Stimulated activated CD8-positive, alpha-beta memory T cell treated with anti-CD3 and anti-CD28 coated beads, Interleukin-2, amount 100 ng/mL, for 48 hours (primary cell): ENCODE measurements at regions not wholly inside any gene's neighbourhood (a gene's known extent, or its start where the extent isn't known, plus 50 kb on each side); places are given as distances from the start of the nearest gene placed in this dataset.

Experiments
- DNase-seq, 2 donors: peaks; one replicate each; pipeline ENCODE4 v3.0.0-alpha.2; 2020; ENCODE audit warnings: low read depth in 2 of 2

DNA sequence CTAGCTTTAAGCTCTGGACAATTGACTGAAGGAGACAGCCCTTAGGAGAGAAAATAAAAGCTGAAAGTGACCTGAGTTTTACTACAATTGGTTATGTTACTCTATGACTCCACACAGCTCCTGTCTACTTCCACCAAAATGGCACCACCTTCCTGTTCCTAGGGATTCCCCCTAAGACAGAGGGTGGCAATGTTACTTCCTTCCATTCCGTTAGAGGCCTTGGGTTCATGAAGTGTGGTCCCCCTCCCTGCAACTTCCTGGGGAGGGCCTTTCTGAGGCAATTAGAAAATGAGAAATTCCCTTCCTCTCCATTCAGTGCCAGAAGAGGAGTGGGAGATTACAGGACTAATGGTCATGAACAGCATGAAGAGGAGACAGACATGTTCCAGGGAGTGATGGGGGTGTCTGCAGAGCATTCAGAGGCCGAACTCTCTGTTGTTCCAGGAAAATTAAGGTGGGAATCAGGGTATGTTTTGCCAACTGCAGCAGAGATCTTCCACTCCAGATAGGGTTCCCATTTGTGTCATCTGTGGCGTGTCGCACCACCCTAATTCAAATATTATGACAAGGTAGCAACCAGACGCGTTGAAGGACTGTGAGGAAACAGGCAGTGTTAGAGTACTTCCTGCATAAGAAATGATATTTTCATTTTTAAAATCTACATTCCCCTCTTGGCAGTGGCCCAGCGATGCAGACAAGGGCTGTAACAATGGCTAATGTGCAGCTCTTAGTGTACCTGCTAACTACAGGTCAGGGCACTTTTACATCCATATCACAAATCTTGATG lies 53.1 kb upstream of the TRIM67 start:
- no peak for DNase-seq

DNA sequence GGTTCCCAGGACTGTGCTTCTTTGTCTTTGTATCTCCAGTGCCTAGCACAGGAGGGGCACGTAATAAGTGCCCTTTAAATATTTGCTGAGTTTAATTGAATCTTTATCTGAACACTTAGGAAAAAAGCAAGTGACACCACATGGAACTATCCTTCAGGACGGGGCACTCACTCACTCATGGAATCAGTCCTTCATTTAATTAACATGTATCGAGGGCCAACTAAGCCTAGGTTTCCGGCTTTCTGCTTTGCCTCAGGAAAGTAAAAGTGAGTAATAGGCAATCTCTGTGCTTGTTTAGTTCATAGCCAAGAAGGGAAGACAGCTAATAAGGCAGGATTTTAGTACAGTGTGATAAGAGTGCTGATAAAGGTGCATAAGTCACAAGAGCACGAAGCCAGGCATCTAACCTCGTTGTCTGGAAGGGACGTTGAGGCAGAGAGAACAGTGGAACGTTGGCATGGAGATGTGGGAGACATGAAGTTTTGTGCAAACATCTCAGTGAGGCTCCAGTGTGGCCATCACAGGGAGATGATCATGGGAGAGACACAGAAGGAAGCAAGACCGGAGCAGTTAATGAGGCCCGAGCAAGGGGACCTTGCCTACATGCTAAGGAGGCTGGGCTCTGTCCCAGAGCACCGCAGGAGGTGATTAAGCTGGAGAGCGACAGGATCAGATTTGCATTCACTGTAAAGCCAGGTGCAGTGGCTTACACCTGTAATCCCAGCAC lies 54.1 kb upstream of the TRIM67 start:
- no peak for DNase-seq

DNA sequence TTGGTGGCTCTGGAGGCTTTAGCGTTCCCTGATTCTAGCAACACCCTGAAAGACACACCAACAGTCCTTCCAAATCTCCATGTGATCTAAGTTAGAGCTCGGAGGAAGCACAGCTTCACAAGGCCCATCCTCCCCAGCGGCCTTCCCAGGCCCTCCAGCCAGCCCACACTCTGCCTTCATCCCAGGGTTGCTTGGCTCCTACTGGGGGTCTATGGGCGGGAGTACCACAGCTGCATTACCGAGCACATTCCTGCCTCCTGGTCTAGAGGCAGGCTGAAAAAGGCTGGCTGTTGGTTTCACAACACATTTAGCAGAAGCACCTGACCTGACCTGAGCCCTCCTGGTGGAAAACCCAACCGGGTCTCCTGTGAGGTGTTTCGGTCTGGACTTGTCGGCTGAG lies 54.7 kb upstream of the TRIM67 start:
- DNase-seq: no peak

DNA sequence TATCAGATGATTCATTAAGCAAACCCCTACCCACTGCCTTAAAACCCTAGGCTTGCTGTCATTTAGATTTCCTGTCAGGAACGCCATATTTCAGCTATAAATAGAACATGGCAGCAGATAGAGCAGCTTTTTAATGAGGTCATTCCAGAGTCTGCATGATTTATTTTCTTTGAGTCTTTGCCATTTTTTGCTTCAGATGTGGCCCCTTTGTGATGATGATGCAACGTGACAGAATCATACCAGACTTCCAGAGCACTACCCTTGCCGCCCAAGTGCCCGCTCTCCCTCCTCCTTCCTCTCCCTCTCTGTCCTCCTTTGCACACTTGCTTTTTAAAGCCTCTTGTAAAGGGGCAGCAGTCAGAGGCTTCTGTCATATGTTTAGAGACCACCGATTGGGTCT lies 55.5 kb upstream of the TRIM67 start:
- DNase-seq: no peak

DNA sequence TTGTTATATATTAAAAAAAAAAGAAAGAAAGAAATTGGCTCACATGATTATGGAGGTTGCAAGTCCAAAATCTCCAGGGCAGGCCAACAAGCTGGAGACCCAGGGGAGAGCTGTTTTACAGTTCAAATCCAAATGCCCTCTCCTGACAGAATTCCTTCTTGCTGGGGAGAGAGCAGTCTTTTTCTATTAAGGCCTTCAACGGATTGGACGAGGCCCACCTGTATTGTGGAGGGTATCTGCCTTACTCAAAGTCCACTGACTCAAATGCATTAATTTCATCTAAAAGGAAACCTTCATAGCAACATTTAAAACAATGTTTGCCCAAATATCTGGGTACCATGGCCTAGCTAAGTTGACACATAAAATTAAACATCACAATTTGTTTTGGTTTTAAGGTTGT lies 56.9 kb upstream of the TRIM67 start:
- DNase-seq: no peak

DNA sequence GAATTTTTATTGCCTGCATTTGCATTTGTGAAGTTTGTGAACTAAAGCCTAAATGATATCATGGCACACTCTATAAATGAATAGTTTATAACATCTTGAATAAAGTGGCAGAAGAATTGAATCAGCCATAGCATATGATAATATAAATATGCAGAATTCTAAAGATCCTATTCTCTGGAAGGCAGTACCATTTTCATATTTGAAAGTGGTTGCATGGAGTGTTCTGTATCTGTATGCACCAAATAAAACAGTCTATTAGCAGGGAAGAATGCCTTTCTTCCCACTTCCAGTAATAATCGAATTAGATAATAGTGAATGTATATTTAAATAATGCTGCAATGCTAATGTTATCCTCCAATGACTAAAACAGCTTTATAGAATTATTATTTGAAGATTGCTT lies 57.9 kb upstream of the TRIM67 start:
- no peak for DNase-seq

DNA sequence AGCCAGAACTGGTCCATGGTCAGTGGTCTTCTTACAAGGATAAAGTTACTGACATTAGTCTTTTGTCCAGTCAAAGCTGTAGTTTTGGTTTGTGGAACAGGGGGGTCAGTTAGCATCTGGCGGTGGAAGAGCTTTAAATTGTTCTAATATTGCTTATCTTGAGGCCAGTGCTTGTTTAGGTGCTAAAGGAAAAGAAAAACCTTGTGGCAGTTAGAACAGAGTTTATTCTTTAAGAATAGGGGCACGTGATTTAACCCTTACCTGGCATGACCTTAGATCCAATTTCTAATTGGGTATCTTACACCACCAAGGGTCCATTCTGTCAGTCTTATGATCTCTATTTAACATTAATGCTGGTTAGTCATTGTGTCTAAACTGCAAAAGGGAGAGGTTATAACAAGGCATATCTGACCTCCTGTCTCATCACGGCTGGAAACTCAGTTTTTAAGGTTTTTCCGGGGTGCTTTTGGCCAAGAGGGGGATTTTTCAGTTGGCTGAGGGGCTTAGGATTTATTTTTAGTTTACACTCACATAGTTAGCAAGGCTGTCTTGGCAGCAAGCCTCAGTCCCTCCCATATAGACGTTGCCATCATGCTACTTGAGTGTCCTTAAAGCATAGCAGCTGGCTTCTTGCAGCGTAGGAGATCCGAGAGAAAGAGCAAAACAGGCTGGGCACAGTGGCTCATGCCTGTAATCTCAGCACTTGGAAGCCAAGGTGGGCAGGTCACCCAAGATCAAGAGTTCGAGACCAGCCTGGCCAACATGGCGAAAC lies 60.1 kb upstream of the FAM89A start:
- no peak for DNase-seq

DNA sequence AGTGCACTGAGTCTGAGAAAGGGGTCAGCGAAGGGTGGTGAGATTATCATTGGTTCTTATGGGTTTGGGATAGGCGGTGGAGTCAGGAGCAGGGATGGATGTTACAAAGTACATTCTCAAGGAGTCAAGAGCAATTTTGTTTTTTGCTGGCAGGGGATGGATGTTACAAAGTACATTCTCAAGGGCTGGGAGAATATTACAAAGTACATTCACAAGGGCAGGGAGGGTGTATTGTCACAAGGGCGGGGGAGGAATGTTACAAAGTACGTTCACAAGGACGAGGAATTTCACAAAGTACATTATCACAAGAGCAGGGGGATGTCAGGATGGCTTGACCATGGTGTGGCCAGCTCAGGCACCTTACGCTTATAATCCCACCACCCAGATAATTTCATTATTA lies 59.3 kb upstream of the FAM89A start:
- no peak for DNase-seq

DNA sequence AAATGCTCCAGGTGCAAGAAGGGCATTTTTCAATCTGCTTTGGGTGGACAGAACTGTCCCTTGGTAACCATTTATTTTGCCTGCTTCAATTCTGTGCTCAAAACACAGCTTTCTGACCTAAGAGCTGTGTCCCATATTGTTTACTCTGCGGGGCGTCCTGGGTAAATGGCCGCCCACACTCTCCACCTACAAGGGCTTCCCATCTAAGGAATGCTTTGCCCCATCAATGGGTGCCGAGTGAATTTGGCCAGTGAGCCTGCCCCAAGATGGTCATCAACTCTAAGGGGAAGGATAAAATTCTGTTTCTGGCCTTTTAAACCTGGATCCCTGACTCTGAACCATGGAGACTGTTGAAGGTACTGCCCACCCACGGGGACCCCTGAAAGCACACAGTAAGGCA lies 55.5 kb upstream of the FAM89A start:
- no peak for DNase-seq

DNA sequence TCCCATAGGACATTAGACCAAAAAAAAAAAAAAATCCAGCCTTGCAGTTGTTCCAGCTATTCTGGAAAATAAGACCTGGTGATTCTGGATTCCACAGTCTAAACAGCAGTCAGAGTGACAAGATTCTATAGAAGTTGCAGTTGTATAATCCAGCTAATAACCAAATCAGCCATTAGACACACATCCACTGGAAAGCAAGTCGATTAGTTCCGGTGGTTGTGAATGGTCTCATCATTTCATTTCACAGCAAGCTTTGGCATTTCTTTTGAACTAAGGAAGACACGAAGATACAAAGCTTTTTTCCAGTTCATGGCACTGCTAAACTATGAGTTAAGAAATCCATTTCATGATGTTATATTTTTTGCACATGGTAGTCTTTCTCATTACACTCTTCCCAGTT lies 54.4 kb upstream of the FAM89A start:
- DNase-seq: no peak

DNA sequence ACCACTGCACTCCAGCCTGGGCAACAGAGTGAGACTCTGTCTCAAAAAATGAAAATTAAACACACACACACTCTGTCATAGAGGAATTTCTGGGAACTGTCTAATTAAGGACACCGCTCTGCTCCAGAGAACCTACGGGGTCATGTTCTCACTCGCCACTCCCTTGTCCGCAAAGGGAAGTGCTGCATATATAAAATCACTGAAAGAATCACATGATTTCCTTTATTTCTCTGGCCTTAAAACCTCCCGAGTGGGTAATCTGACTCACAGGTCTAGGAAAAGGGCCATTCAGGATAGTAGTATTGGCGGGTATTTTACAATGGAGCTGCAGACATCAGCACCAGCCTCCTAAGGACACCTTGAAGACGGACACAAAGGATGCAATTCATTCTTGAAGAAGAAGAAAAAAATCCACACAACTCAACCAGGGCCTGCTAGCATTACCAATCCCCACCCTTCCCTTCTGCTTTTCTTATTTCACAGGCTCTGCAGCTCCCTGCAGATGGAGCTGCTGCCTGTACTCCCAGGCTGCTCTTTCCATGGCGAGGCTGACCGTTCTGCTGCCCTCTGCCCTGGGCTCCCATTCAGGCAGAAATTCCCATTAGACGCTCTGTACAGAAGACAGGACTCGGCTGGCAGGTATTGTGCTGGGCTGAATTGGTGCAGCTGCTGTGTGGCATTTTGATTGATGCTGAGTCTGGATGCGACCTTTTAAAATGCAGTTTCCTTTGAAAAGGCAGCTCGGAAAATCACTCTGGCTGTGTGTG lies 53.3 kb upstream of the FAM89A start:
- DNase-seq: no peak

DNA sequence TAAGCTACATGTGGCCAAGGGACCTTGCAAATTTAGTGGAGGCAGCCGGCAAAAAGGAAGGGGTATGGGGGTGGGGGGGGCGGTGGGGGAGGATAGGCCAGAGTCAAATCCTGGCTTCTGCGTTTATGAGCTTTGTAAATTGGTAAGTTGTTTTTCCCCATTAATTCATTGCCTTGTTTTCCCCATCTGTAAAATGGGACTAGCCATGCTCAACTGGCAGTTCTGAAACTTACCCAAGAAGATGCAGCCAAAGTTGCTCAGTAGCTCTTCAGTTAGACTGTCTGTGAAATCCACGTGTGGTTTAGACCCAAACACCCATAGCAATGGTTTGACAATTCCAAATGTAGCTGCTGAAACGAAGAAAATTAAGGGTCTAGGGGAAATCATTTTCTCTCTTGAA lies 52.3 kb upstream of the FAM89A start:
- no peak for DNase-seq

DNA sequence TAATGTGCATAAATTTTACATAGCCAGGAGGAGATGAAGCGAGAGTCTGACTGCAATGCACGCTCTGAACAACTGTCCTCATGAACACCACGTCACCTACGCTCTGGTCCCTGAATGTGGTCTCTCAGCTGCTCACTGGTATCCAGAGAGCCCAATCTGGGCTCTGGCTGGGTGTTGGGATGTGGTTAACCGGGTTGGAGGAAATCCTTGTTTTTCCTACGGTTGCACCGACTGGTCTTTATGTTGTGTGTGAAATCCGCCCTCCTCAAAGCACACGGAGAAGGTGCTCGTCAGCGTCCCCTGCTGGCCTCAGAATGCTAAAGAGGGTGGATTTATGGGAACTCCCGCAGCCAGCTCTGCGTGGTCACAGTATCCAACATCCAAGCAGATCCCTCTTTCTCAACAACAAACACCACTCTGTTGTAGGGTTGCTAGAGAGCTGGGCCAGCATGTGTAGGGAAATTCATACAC lies 51.8 kb upstream of the FAM89A start:
- peak; percentile 6 to 23 for DNase-seq

DNA sequence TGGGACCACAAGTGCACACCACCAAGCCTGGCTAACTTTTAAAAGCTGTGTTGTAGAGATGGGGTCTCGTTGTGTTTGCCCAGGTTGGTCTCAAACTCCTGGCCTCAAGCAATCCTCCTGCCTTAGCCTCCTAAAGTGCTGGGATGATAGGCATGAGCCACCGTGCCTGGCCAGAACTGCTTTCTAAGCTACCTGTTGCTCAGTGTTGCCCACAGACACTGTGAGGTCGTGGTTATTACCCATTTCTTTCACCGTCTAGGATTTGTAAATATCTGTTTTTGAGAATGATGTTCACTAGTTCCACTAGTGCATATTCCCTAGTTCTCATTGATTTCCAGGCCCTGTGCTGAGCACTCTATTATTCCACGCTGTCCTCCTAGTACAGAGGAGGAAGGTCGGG lies 51.4 kb upstream of the FAM89A start:
- DNase-seq: no peak
